ENCODE measurements at regions not wholly inside any gene's neighbourhood (a gene's known extent, or its start where the extent isn't known, plus 50 kb on each side); places are given as distances from the start of the nearest gene placed in this dataset.

DNA sequence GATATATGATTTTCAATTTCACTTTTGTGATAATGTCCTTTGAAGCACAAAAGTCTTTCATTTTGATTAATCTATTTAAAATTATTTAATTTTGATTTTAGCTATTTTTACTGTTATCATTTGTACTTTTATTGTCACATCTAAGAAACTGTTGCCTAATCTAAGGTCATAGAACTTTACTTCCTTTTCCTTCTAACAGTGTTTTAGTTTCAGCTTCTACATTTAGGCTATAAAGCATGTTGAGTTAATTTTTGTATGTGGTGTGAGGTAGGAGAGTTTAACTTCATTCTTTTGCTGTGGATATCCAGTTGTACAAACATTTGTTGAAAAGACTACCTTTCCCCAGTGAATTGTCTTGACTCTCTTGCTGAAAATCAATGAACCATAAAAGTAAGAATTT is 204.5 kb downstream of the TM2D1 start:
- DNase-seq, result no peak

GRCh38 chr1:61519631-61520030 is 205.3 kb downstream of the TM2D1 start:
- DNase-seq, result no peak

DNA sequence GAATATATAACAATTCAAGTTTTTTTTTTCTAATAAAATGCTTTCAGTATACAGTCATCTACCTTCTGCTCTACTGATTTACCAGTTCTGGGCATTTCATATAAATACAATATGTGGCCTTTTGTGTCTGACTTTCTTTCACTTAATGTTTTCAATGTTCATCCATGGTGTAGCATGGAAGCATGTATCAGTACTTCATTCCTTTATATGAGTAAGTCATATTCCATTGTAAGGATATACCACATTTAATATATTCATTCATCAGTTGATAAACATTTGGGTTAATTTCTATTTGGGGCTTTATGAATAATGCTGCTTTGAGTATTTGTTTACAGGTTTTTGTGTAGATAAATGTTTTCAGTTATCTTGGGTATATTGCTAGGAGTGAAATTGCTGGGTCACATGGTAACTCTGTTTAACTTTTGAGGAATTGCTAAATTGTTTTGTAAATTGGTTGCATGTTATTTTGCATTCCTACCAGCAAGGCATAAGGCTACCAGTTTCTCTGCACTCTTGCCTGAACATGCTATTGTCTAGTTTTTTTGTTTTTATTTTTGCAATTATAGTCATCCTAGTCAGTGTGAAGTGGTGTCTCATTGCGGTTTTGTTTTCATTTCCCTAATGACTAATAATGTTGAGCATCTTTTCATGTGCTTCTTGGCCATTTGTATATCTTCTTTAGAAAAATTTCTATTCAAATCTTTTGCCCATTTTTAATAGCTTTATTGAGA is 206.1 kb downstream of the TM2D1 start:
- no peak for DNase-seq

DNA sequence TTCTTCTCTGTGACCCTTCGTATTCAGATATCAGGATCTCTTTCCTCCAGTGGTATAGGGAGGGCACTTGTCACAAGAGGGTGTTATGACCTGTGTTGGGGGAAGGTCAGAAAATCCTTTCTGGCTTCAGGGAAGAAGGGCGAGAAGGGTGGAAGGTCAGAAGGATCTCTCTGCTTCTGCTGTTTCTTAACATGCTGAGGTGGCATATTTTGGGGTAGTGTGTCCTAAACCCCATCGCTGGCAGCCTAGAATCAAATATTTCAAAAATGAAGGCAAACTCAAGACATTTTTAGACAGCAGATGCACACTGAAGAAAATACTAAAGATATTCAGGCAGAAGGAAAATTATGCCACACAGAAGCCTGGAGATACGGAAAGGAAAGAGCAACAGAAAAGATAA is 207.6 kb downstream of the TM2D1 start:
- DNase-seq, result no peak

GRCh38 chr1:61515096-61515495 is 209.8 kb downstream of the TM2D1 start:
- DNase-seq, result no peak
